GM21381 (cell line): ENCODE measurements at regions not wholly inside any gene's neighbourhood (a gene's known extent, or its start where the extent isn't known, plus 50 kb on each side); places are given as distances from the start of the nearest gene placed in this dataset.
A peak's percentile ranks its signal among the peaks of the same experiment; 100 is the strongest.
"Not testable (repeated sequence)": the region's sequence is repeated elsewhere in the genome, so short reads cannot be mapped to it uniquely, and the experiment has no call there.

Experiments
- ATAC-seq: cut with Tn5 transposase; IDR thresholded peaks from one replicate; pipeline ENCODE4 v1.9.1; 2021; ENCODE audit warnings: mild to moderate bottlenecking, moderate library complexity; ENCODE audit not compliant: unreplicated experiment

GRCh38 chr5:68070591-68071281 is 144.8 kb upstream of the PIK3R1 start:
- peak; percentile 91 for ATAC-seq

- ATAC-seq = no peak
Measured at GRCh38 chr5:68067976-68068603, 147.5 kb upstream of the PIK3R1 start.

- no peak for ATAC-seq
Measured at GRCh38 chr5:68067291-68067690, 148.3 kb upstream of the PIK3R1 start.

- ATAC-seq = no peak
Measured at GRCh38 chr5:68066277-68066955, 149.1 kb upstream of the PIK3R1 start.

- ATAC-seq = not testable (repeated sequence)
Measured at GRCh38 chr5:68065321-68065720, 150.2 kb upstream of the PIK3R1 start.

- no peak for ATAC-seq
Measured at GRCh38 chr5:68060382-68060781, 155.2 kb upstream of the PIK3R1 start.

- ATAC-seq = no peak
Measured at GRCh38 chr5:68057191-68057590, 158.4 kb upstream of the PIK3R1 start.

- no peak for ATAC-seq
Measured at GRCh38 chr5:68055686-68056085, 159.9 kb upstream of the PIK3R1 start.

- ATAC-seq = no peak
Measured at GRCh38 chr5:68054638-68055037, 160.9 kb upstream of the PIK3R1 start.

GRCh38 chr5:68053202-68053601 is 162.4 kb upstream of the PIK3R1 start:
- no peak for ATAC-seq

GRCh38 chr5:68049053-68049713 is 166.4 kb upstream of the PIK3R1 start:
- ATAC-seq = no peak

- no peak for ATAC-seq
Measured at GRCh38 chr5:68048516-68048915, 167.0 kb upstream of the PIK3R1 start.

- ATAC-seq = not testable (repeated sequence)
Measured at GRCh38 chr5:68048054-68048453, 167.5 kb upstream of the PIK3R1 start.

- no peak for ATAC-seq
Measured at GRCh38 chr5:68047035-68047434, 168.5 kb upstream of the PIK3R1 start.

GRCh38 chr5:68046445-68046844 is 169.1 kb upstream of the PIK3R1 start:
- no peak for ATAC-seq

- ATAC-seq = peak; percentile 95
Measured at GRCh38 chr5:68041293-68041692, 174.3 kb upstream of the PIK3R1 start.

- ATAC-seq = no peak
Measured at GRCh38 chr5:68037546-68037945, 178.0 kb upstream of the PIK3R1 start.

- no peak for ATAC-seq
Measured at GRCh38 chr5:68033961-68034571, 181.5 kb upstream of the PIK3R1 start.

- no peak for ATAC-seq
Measured at GRCh38 chr5:68033029-68033428, 182.5 kb upstream of the PIK3R1 start.

GRCh38 chr5:68032216-68032762 is 183.3 kb upstream of the PIK3R1 start:
- ATAC-seq = no peak
